ENCODE measurements at regions not wholly inside any gene's neighbourhood (a gene's known extent, or its start where the extent isn't known, plus 50 kb on each side); places are given as distances from the start of the nearest gene placed in this dataset.

DNA sequence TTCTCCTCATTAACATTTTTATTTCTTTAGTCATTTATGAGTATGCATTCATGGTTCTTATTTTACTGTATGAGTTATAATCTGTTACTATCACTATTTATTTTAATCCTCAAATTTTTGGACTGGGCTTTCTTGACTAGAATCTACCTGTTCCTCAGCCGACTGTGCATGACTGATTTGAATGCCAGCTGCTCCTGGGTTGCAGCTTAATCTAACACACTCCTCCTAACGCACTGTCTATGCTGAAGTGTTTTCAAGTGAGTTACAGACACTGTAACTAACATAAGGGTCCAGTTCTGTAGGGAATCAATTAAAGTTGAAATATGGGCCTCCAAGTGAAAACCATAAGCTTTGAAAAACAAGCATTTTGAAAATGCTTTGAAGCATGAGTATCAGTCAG lies 137.4 kb upstream of the ARSJ start:
- no peak for TF ChIP-seq POLR2A (IDR thresholded peaks at IDR 0.05; ENCODE audit: extremely low read depth, insufficient read length)
- TF ChIP-seq, protein P1, sequence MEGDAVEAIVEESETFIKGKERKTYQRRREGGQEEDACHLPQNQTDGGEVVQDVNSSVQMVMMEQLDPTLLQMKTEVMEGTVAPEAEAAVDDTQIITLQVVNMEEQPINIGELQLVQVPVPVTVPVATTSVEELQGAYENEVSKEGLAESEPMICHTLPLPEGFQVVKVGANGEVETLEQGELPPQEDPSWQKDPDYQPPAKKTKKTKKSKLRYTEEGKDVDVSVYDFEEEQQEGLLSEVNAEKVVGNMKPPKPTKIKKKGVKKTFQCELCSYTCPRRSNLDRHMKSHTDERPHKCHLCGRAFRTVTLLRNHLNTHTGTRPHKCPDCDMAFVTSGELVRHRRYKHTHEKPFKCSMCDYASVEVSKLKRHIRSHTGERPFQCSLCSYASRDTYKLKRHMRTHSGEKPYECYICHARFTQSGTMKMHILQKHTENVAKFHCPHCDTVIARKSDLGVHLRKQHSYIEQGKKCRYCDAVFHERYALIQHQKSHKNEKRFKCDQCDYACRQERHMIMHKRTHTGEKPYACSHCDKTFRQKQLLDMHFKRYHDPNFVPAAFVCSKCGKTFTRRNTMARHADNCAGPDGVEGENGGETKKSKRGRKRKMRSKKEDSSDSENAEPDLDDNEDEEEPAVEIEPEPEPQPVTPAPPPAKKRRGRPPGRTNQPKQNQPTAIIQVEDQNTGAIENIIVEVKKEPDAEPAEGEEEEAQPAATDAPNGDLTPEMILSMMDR (IDR thresholded peaks at IDR 0.05; ENCODE audit: low read depth, low read length) = no peak
